Tibial nerve (tissue), 4 donors: ENCODE measurements at regions not wholly inside any gene's neighbourhood (a gene's known extent, or its start where the extent isn't known, plus 50 kb on each side); places are given as distances from the start of the nearest gene placed in this dataset.

Experiments
- DNase-seq, 2 donors: peaks; one replicate each; pipeline ENCODE4 v3.0.0-alpha.2; 2019; ENCODE audit warnings: low spot score in 2 of 2
- H3K27ac ChIP-seq, 4 donors: fragments of 200-600 bp; sonication (generic) in 3 of 4; one replicate each; pipeline ENCODE4 v1.5.1; 2017 to 2019; ENCODE audit warnings: mild to moderate bottlenecking in 1 of 4
- H3K27me3 ChIP-seq, 2 donors: fragments of 200-600 bp; sonication (generic) in 1 of 2; one replicate each; pipeline versions ENCODE4 v1.5.1 to v1.6.0; 2017 to 2019
- H3K36me3 ChIP-seq, 3 donors: fragments of 200-600 bp; sonication (generic); one replicate each; pipeline ENCODE4 v1.5.1; 2018 to 2019
- H3K4me1 ChIP-seq, 4 donors: fragments of 200-600 bp; sonication (generic) in 3 of 4; one replicate each; pipeline ENCODE4 v1.5.1; 2017 to 2019
- H3K4me3 ChIP-seq, 4 donors: fragments of 200-600 bp; sonication (generic) in 3 of 4; one replicate each; pipeline ENCODE4 v1.5.1; 2017 to 2019; ENCODE audit warnings: mild to moderate bottlenecking in 1 of 4, moderate library complexity in 1 of 4
- H3K9me3 ChIP-seq, 4 donors: fragments of 200-600 bp; sonication (generic) in 3 of 4; one replicate each; pipeline ENCODE4 v1.5.1; 2017 to 2019
- CTCF ChIP-seq, 5 experiments: fragments of 200-600 bp in 3 of 5; fragments of 450-650 bp in 2 of 5; sonication (generic) in 3 of 5; IDR thresholded peaks; one replicate each; pipeline ENCODE4 v1.5.1; 2016 to 2019; ENCODE audit warnings: antibody characterized with exemption in 5 of 5, mild to moderate bottlenecking in 3 of 5, moderate library complexity in 2 of 5
- EP300 ChIP-seq, 2 donors: sonication (generic); formaldehyde crosslinking; IDR thresholded peaks; one replicate each; pipeline ENCODE4 v1.6.1; 2017; ENCODE audit warnings: antibody characterized with exemption in 2 of 2, mild to moderate bottlenecking in 1 of 2
- POLR2A ChIP-seq, 2 donors: fragments of 450-650 bp; IDR thresholded peaks; one replicate each; pipeline ENCODE4 v1.6.1; 2017; ENCODE audit warnings: antibody characterized with exemption in 2 of 2, mild to moderate bottlenecking in 2 of 2, moderate library complexity in 2 of 2
- WGBS, 2 donors: methylation state at CpG; one replicate each; pipeline ENCODE4 v1.1.5; 2018; 5-methylcytosine and 5-hydroxymethylcytosine counted together

- H3K4me1 ChIP-seq, result peaks cover 0 to 34% (median 24%) of the 10 kb centered on the region in 4 donors
- no peak overlapping the region for H3K4me3 ChIP-seq
- no peaks in the 10 kb centered on the region for H3K9me3 ChIP-seq
- no peaks in the 10 kb centered on the region for H3K27me3 ChIP-seq
- no peaks in the 10 kb centered on the region for H3K36me3 ChIP-seq
- H3K27ac ChIP-seq, result peak overlapping the region in 2 of 4 donors; percentile 77 to 84
- DNase-seq, result no peak
- TF ChIP-seq EP300 (IDR thresholded peaks at IDR 0.05) (no peak), POLR2A (IDR thresholded peaks at IDR 0.05) (no peak), CTCF (IDR thresholded peaks at IDR 0.05) (no peak)
- 94 to 98% methylated on average over 2 of the region's 2 CpGs for WGBS, 2 donors
These were observed 325.6 kb upstream of the JARID2 start for GRCh38 chr6:14920276-14920675.

- TF ChIP-seq EP300 (IDR thresholded peaks at IDR 0.05) (peak in 1 of 2 donors; percentile 78), CTCF (IDR thresholded peaks at IDR 0.05) (no peak)
- no peaks in the 10 kb centered on the region for H3K27me3 ChIP-seq
- WGBS, 2 donors, result 36 to 44% methylated on average over 11 of the region's 11 CpGs
- DNase-seq, result peak in 1 of 2 donors; percentile 38
- H3K36me3 ChIP-seq, result no peaks in the 10 kb centered on the region
- H3K4me3 ChIP-seq, result no peak overlapping the region
- H3K9me3 ChIP-seq, result no peaks in the 10 kb centered on the region
- peaks cover 0 to 42% (median 26%) of the 10 kb centered on the region in 4 donors for H3K4me1 ChIP-seq
- peak overlapping the region in 3 of 4 donors; percentile 64 to 84 (median 77) for H3K27ac ChIP-seq
These were observed 324.7 kb upstream of the JARID2 start for GRCh38 chr6:14921170-14921569.

DNA sequence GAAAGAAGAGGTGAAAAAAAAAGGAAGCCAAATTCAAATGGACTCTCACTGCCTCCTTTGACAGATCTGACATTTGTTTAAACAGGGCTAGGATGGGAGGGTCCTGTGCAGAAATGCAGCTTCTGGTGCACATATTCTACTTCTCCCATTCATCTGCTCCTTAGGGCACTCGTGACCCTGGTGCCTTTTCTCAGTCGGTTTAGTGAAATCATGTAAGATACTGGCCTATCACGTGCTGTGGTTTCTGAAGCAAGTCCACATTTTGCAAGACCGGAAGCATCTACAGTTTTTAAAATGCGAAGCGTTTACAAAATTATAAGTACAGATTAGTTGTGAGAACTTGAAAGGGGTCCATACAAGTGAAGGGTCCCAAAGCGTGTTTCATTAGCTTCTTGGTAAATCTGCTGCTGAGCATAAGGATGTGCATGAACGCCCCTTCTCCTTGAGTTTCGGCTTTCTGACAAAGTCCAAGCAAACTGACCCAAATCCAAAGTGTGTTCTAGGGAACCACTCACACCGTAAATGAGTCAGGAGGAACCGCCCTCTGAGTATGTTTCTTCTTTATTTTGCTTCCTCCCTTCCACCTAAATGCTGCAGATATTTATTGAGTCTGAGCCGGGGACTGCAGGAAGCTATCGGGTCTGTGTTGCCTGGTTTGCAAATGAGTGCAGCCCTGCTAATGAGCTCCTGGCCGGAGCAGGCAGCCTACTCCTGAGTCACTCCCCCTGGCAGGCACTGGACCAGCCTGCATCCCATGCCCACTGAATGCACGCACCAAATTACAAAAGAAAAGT, 323.8 kb upstream of the JARID2 start:
- 71 to 80% methylated on average over 15 of the region's 15 CpGs for WGBS, 2 donors
- Histone ChIP-seq H3K27me3 (no peaks in the 10 kb centered on the region), H3K27ac (peak overlapping the region in 3 of 4 donors; percentile 1 to 84 (median 77)), H3K4me1 (peaks cover 0 to 42% (median 26%) of the 10 kb centered on the region in 4 donors), H3K9me3 (no peaks in the 10 kb centered on the region), H3K36me3 (no peaks in the 10 kb centered on the region), H3K4me3 (no peak overlapping the region)
- peak in 1 of 2 donors; percentile 66 for DNase-seq
- TF ChIP-seq POLR2A (IDR thresholded peaks at IDR 0.05) (no peak), CTCF (IDR thresholded peaks at IDR 0.05) (no peak), EP300 (IDR thresholded peaks at IDR 0.05) (peak; percentile 39 to 84)

GRCh38 chr6:14922706-14923460, 323.0 kb upstream of the JARID2 start:
- peak overlapping the region in 3 of 4 donors; percentile 1 to 84 (median 77) for H3K27ac ChIP-seq
- H3K36me3 ChIP-seq, result no peaks in the 10 kb centered on the region
- no peak overlapping the region for H3K4me3 ChIP-seq
- TF ChIP-seq POLR2A (IDR thresholded peaks at IDR 0.05) (no peak), CTCF (IDR thresholded peaks at IDR 0.05) (no peak), EP300 (IDR thresholded peaks at IDR 0.05) (no peak)
- no peaks in the 10 kb centered on the region for H3K9me3 ChIP-seq
- no peaks in the 10 kb centered on the region for H3K27me3 ChIP-seq
- no peak for DNase-seq
- peaks cover 0 to 42% (median 26%) of the 10 kb centered on the region in 4 donors for H3K4me1 ChIP-seq
- WGBS, 2 donors, result 77 to 86% methylated on average over 9 of the region's 9 CpGs
